AG08395 (cell line): ENCODE measurements at regions not wholly inside any gene's neighbourhood (a gene's known extent, or its start where the extent isn't known, plus 50 kb on each side); places are given as distances from the start of the nearest gene placed in this dataset.
A peak's percentile ranks its signal among the peaks of the same experiment; 100 is the strongest.

Experiments
- DNase-seq: peaks from one replicate; pipeline ENCODE4 v3.0.0; 2012; ENCODE audit warnings: mixed read lengths, low spot score

DNA sequence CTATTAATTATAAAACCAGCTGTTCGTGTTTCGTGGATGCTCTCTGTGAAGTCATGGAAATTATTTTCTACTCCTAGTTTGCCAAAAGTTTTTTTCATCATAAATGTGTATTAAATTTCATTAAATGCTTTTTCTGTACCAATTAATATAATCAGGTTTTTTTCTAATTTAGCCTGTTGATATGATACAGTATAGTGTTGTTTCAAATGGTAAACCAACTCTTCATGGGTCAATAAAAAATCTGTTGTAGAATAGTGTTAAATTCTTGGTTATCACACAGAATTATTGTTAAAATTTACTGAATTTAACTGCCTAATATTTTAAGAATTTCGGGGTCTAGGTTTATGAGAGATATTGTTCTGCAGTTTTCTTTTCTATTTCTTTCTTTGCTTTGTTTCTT is 505.9 kb upstream of the MANEA start:
- DNase-seq, result no peak

DNA sequence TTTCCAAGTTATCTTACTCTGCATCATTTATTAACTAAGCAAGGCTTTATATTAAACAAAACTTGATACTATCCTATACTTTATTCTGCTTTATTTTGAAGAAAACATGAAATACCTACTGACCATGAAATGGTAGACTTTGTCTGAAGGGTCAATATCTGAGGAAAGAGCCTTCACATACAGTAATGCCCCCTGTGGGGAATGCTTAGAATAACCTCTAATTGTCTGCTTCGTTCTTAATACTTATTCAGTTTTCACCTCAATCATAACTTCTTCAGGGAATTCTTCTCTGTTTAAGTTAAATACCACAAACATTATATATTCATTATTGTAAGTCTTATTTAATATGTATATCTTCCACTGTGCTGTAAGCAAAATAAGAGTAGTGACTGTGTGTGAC is 498.9 kb upstream of the MANEA start:
- DNase-seq, result no peak

DNA sequence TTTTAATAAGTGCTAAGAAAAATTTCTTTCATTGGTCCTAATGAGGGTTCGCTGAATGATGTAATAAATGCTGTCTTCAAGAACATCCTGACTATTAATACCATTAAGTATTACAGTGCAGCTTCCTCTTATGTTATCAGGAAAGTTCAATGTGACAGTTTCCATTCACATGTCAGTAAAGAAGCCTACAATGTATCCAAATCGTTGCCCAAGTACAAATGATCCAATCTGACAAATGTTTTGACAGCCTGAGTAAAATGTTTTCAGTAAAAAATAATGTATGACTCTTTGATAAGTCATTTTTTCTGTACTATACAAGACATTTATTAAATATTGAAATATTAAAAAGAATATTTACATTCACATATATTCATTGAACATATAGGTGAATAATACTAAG is 496.1 kb upstream of the MANEA start:
- DNase-seq, result no peak

DNA sequence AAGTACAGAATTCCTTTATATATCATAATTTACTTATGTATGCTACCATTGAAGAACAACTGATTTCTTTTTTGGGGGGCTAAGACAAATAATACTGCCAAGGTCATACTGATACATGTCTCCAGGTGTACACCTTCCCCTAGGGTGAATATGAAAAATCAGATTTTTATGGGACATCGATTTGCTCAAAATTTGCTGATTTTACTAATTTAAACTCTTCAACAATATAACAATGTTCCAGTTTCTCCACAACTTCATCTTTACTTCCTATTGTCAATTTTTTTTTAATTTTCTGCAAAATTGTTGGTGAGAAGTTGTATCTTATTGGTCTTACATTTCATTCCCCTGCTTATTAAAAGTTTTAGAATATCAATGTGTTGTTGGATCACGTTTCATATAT is 495.4 kb upstream of the MANEA start:
- DNase-seq, result no peak

DNA sequence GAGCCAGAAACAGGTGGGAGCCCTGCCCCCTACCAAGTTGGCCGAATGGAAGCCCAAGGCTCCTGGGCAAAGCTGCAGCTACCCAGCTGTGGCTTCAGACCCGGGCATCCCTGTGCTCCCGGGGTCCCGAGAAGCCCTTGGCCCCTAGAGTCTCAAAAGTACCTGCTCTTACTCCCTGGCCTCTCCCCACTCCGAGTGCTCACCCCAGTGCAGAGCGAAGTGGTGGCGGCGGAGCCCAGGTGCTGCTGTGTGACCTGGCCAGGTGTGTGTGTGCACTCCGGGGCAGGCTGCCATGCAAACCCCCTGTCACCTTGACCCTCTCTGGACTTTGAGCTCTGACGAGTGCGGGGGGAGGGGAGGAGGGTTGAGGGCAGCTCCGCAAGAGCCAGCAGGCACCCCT is 493.8 kb upstream of the MANEA start:
- no peak for DNase-seq

DNA sequence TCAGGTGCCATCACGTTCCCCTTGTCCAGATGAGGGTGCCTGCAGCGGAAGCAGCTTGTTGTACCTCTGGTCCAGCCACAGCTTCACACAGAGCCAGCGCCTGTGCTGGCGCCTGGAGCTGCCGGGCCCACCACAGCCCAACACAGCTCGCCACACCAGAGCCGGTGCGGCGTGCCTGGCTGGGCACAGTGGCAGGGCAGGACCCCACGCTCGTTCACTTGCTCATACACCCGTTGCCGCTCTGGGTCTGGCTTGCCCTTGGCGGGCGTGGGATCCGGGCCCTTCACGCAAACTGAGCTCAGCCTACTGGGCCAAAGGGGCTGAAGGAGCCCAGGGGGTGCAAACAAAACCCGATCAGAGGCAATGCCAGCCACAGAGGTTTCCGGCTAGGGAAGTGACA is 492.5 kb upstream of the MANEA start:
- DNase-seq, result no peak

DNA sequence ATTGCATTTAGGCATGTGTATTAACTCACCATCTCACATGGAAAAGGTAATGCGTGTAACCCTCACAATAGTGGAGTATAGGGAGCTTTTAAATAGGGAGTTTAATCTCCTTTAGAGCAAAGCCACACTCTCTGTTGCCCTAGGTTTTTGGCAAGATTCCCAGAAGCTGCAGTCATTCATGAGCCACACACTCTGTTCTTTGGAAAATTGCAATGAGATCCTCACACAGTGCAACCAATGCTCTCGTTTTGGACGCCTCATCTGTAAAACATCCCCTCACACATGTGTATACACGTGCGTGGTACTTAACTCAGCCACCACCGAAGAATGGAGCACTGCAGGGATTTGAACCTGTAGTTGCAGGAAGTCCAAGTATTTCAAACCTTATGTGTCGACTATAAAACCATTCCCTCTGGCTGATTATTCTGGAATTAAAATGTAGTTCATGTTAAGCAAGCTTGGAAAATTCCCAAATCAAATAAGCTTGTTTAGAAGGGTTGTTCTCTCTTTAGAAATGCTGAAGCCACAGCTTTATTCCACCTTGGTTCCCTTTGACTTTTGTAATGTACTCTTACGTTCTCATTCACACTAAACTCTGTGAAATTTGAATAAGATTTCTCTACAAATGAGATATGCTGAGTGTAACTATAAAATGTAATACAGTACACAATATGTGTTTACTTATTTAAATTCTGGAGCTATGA is 489.8 kb upstream of the MANEA start:
- DNase-seq, result no peak

DNA sequence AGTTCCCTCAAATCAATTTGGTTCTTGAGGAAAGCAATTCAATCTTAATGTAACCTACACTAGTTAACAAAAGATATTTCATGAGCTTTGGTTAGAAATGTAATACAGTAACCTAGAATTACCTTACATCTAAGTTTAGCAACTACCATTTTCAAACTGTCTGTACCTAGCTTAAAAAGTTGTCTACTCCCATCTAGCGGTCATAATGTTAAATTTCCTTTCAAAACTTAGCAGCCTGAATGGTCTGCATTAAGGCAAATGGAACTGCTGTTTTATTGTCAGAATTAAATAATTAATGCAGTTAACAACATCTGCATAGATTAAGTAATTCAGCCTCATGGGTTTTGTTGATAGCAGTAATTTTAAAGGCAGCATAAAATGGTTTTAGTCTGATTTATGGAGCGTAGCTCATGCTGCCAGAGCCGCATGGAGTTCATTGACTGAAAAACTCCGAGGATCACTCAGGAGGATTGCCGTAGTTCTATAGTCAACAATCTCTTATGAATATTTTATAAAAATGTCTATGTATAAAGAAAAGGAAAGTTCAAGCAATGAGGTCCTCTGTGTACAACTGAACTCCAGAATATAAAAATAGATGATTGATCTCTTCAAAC is 485.4 kb upstream of the MANEA start:
- peak; percentile 30 for DNase-seq

DNA sequence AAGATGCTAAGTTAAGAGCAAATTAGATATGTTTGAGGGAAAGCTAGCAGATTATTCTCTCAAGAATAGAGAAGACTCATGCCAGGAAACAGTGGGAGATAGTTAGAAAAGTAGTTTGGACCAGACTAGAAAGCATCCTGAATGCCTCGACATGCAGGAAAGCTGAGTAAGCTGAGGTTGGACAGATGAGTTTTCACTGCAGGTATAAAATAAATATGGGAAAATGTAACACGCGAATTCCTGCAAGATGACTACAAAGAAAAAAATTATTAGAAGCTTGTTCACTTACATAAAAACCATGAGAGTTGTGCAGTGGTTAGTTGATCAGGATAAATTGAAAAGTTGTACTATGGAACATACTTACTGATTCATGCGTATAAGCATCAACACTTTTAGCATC is 484.2 kb upstream of the MANEA start:
- DNase-seq, result no peak

DNA sequence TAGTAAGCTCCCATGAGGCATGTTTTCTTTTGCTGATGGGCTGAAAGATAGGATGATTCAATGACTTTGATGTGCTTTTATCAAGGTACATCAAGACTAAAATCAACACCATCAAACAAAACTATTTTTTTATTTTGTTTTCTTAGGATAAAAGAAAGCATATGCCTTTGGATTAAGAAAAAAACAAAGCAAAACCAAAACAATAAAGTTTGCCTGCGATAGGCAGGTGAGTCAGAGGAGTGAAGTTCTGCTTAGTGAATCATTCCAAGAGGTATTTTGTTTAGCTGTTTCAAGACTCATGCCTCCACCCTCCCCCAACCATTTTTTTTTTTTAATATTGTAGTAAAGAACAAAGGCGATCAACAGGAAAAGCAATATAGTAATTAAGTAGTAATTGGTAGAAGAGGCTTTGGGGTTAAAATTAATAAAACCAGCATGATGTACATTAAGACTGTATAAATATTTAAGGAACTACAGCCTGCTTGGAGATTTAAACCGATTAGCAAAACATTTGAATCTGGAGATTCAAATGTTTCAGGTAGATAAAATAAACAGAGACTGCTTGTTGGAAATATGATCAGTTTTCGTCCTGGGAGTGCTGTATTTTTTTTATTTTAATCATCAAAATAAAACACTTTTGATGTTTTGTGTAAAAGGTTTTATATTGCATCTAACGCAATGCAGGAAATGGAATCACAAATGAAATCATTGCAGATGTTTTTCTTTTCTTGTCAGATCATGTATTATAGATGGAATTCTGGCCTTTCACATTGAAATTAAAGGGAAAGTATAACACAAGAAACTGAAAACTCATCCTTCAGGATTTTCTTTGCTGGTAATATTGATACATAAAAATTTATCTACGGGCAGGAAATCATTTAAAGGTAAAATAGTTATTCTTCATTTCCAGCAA is 482.3 kb upstream of the MANEA start:
- no peak for DNase-seq

DNA sequence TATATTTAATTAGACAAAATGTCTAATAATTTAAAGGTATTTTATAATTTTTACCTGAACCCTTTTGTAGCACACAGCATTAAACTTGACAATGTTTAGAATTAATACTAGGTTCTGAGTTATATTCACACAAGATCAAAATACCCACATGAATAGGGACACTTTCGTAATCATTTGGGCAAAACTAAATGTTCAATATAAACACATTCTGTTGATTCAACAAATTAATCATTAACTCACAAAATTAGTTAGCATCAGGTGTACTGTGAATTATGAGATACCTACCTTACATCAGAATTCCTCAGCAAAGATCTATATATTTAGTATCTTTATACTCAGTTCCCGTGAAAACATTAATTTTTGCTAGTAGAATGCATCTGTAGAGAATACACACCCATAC is 481.5 kb upstream of the MANEA start:
- no peak for DNase-seq

DNA sequence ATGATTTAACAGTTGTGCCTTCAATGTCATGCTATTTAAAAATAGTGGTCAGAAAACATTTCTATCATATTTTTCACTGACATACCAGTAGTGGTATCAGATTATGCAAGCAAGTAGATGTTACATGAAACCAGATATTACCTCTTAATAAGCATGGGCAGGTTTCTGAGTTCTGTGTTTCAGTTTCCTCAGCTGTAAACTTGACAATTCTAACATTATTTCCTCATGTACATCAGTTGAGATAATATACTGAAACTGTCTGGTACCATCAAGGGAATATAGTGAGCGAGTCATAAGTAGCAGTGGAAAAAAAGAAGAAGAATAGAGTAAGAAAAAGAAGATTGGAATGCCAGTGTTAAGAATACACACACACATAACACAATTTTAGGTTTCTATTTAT is 477.9 kb upstream of the MANEA start:
- DNase-seq, result no peak

DNA sequence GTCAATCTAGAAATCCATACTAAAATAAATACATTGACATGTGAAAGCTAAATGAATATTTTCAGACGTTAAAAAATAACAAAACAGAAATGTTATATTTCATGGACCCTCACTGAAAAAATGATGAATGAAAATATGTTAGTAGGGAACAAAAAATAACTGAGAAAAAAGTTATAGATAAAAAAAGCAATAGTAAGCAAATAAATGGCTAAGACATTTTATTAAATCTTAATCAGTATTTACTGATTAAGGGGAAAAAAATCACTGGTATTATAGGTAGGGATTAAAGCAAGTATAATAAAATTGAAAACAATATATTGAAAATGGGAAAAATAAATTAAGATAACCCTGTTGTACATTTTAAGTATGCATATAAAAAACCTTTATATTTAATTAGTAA is 468.1 kb upstream of the MANEA start:
- no peak for DNase-seq

DNA sequence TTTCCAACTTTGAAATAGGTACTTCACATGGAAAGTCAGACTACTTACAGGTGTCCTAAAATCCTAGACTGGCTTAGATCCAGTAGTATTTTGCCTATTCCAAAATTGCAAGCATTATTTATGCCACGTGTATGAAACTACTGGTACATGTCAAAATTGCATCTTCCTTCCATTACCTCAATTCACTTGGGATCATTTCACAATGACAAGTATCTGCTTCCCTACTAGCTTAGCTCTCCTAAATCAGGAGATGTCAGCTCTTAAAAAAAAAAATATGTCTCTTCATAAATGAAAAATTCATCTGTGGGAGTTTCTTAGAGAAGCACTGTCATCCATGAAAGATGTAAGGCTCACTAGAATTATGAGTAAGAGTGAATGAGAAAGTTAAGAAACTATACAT is 466.6 kb upstream of the MANEA start:
- no peak for DNase-seq

DNA sequence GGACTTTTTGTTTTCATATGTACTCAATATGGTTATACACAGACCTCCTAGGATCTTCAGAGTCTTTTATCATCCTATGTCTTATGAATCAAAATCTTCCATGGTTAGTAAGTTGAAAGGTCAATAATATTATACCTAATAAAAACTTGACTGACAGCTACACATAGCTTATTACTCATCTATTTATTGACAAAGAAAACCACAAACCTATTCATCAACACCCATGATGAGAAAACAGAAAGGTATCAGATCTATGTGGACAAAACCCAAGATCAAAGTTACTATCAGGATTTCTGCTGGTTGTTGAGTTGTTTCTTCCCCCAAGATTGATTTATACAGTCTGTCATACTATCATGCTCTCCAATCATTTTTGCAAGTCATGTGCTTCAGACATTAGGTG is 460.1 kb upstream of the MANEA start:
- no peak for DNase-seq

DNA sequence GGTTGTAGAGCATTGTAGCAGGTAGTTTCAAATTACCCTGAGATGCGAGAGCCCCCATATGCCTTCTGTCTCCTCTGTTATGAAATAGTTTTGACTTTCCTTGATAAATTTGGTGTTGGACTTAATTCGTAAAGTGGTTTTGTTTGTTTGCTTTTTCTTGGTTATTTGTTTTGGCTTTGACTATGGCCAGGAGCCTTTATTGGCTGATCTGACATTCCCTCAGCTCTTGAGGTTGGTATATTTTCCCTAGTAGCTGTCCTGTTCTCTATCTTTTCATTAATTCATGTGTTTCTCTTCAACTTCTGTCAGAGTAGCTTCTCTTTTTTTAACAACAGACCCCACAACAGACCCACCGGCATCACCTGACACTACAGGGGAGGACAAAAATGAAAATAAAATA is 457.4 kb upstream of the MANEA start:
- no peak for DNase-seq

DNA sequence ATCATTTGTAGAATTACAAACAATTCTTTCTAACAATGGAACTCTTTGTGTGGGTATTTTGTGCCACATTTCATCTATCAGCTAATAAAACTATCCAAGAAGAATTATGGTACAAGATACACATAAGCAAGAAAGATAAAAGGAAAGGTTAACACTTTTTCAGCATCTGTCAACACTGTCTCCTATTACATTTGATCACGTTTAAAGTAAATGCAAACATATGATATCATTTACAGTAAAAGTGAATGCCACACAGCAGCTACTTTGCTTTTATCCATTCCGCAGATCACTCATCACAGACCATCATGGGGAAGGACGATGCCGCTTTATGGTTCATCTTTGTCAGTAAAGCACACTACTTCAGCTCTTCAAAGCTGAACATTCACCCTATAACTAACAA is 456.4 kb upstream of the MANEA start:
- no peak for DNase-seq

DNA sequence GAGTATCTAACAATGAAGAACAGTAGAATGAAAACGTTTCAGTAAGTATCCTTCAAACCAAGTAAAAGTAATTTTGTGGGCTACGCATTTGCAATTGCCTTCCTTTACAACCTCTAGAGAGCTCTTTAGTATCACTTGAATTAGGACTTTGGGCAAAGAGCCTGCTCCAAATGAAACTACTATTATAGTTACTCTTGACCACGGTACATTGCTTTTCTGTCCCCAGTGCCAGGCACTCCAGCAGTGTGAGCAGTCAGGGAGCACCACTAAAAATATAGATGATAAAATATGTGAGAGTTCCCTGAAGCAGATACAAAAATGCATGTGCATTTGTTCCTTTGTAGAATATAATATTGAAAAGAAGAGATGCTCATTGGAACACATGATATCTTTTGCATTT is 450.1 kb upstream of the MANEA start:
- no peak for DNase-seq

DNA sequence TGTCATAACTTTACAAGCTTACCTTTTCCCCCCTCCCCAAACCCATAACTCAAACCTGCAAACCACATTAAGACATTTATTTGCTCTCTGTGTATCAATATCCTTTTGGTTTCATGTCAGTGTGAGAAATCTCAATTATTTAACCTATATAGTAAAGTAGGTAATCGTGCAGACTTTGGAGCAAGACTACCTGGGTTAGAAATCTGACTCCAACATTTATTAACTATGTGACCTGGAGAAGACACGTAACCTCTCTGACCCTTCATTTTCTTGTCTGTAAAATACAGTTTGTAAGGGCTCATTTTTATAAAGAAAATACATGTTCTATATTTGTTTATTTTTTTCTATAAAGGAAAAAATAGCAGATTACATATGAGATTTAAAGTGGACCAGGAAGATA is 448.9 kb upstream of the MANEA start:
- DNase-seq, result no peak

DNA sequence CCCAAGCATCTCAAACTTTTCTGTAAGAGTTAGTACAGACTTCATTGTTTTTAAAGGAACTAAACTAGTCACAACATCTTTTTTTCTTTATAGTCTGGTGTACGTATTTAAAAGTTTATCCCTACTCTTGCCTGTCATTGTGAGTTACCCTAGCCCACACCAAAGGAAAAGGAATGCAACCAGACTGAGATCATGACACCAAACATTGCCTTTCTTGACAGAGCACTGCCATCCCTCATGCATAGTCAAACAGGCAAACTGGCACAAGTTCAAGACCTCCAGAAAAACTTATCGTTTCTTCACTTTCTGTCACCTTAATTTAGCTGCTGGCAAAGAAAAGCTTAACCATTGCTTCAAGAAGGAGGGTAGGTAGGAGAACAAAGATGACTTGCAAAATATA is 448.4 kb upstream of the MANEA start:
- no peak for DNase-seq

DNA sequence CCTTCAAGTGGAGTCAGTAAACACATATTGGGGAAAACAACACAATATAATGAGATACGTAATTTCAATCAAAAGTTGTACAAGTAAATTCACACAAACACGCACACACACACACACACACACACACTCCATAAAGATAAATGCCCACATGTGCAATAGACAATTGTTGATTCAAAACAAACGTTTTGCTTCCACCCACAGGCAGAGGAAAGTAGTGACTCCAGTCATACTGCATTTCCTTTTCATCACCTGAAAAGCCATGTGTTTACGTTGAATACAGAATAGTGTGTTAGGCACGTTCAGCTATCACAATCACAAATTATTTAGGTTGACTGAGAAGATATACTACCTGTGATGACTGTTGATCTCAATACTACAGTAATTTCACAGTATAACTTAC is 443.8 kb upstream of the MANEA start:
- DNase-seq, result no peak

DNA sequence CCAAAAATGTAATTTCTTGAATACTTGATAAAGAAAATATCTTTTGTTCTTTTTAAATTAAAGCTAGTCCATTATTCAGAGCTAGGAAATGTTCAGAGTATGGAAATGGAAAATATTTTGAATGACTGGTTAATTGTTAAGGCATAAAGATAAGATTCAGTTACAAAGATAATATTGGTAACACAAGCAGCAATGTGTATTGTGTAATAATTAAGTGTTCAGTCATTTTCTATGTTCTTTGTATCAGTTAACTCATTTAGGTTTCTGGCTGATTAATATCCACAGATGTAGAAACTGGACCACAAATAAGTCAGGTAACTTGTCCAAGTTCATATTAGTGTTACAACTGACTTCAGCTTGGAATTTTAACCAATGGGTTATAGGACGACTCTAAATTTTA is 442.2 kb upstream of the MANEA start:
- no peak for DNase-seq

DNA sequence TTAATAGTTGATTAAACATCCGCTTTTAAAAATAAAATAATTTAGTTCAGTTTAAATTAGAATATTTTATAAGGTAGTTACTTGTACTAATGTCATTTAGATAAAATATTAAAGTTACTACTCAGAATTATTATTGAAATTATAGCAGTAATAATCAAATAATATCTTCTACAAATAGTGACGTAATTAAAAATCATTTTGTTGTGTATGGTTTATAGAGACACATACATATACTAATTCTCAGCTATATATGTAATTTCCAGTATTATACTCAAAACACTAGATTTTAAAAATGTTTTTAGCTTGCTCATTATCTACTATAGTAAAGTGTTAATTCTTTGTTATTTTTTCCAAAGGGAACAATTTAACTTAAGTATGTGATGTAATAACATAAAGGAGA is 435.2 kb upstream of the MANEA start:
- DNase-seq, result no peak
